ENCODE measurements at regions not wholly inside any gene's neighbourhood (a gene's known extent, or its start where the extent isn't known, plus 50 kb on each side); places are given as distances from the start of the nearest gene placed in this dataset.

- no peaks in the 10 kb centered on the region for H4K20me1 ChIP-seq (replicated peaks in 1 of 2; ENCODE audit: control insufficient read depth in 1 of 2, insufficient read depth in 2 of 2, low read length in 2 of 2)
- ChIA-PET POLR2A (ENCODE audit: partially characterized antibody) (no interaction called here), CTCF (ENCODE audit: partially characterized antibody) (interaction anchor here (0.6 kb wide), 1 partner anchor 109 kb away, joined by 3 read pairs; no protein-coding TSS in a partner anchor)
- H3K56ac ChIP-seq (replicated peaks; ENCODE audit: insufficient read length, low read depth, low read length) = no peak overlapping the region
- no peak for FAIRE-seq
- no peaks in the 10 kb centered on the region for H3K27me3 ChIP-seq (replicated peaks in 1 of 4; ENCODE audit: control insufficient read depth in 3 of 4, extremely low read depth in 1 of 4, insufficient read depth in 3 of 4, low read length in 3 of 4)
- H3K23me2 ChIP-seq (ENCODE audit: low read depth, low read length) = no peaks in the 10 kb centered on the region
- H3K9ac ChIP-seq (replicated peaks in 1 of 4; ENCODE audit: extremely low read depth in 1 of 4, low read depth in 3 of 4, low read length in 3 of 4) = no peak overlapping the region
- no peak overlapping the region for H2BK12ac ChIP-seq (ENCODE audit: low read depth, low read length)
- H2BK20ac ChIP-seq (ENCODE audit: low read length) = no peak overlapping the region
- no peaks in the 10 kb centered on the region for H3K79me2 ChIP-seq (ENCODE audit: control insufficient read depth in 1 of 2, insufficient read depth in 2 of 2, low read length in 2 of 2)
- H3K36me3 ChIP-seq (ENCODE audit: control insufficient read depth in 2 of 4, insufficient read depth in 4 of 4, low read length in 3 of 4) = no peaks in the 10 kb centered on the region; a peak in 1 of 8 replicates
- WGBS, 2 experiments (ENCODE audit: extremely low coverage in 1 of 2, insufficient coverage in 1 of 2, insufficient read length in 1 of 2, insufficient replicate concordance in 2 of 2, low coverage in 1 of 2, low lambda C conversion rate in 2 of 2, missing lambda C conversion rate in 1 of 2) = 86% methylated on average over 1 of the region's 1 CpG; no CpG with 5 or more reads in 1 of the 2 experiments
- H2BK5ac ChIP-seq (ENCODE audit: low read depth, low read length) = no peak overlapping the region
- H3K27ac ChIP-seq (ENCODE audit: low read depth, low read length) = no peak overlapping the region
- no peak overlapping the region for H3K4me3 ChIP-seq (ENCODE audit: extremely low read depth in 1 of 4, insufficient read depth in 2 of 4, low read depth in 3 of 4, low read length in 4 of 4)
- no peak overlapping the region for H2BK15ac ChIP-seq (ENCODE audit: low read length)
- H3K79me1 ChIP-seq (ENCODE audit: low read depth, low read length) = no peaks in the 10 kb centered on the region
- no peak overlapping the region for H2AK5ac ChIP-seq (ENCODE audit: low read depth, low read length)
- no peak overlapping the region for H3K4me2 ChIP-seq (ENCODE audit: insufficient read depth in 1 of 2, low read depth in 2 of 2, low read length in 2 of 2)
- H2AFZ ChIP-seq (ENCODE audit: low read length) = no peak overlapping the region
- H3K9me3 ChIP-seq (ENCODE audit: insufficient read depth in 2 of 2, low read depth in 1 of 2, low read length in 1 of 2) = no peaks in the 10 kb centered on the region
- H3K23ac ChIP-seq (ENCODE audit: insufficient read length) = no peak overlapping the region
- H3K4ac ChIP-seq (replicated peaks; ENCODE audit: insufficient read length, low read depth, low read length) = no peak overlapping the region
- DNase-seq (ENCODE audit: low read depth in 1 of 2, low spot score in 2 of 2) = no peak
- TF ChIP-seq GABPA (IDR thresholded peaks at IDR 0.05; ENCODE audit: borderline replicate concordance, insufficient read depth, low read length) = no peak
- H4K91ac ChIP-seq (replicated peaks; ENCODE audit: insufficient read length, low read length) = no peak overlapping the region
- no peak overlapping the region for H2BK120ac ChIP-seq (replicated peaks; ENCODE audit: low read depth, low read length)
- no peak overlapping the region for H4K8ac ChIP-seq (ENCODE audit: extremely low read depth, insufficient read depth, low read length)
- H3K14ac ChIP-seq (ENCODE audit: insufficient read length) = no peak overlapping the region
- peaks cover 0 to 16% (median 2%) of the 10 kb centered on the region in 4 experiments; a peak in 2 of 7 replicates for H3K4me1 ChIP-seq (replicated peaks in 1 of 4; ENCODE audit: control insufficient read depth in 3 of 4, insufficient read depth in 4 of 4, low read length in 3 of 4)
- H4K5ac ChIP-seq (ENCODE audit: insufficient read length, low read depth, low read length) = no peak overlapping the region
- no peak overlapping the region for H3K18ac ChIP-seq (ENCODE audit: extremely low read depth, low read length)
Measured at GRCh38 chr4:30919458-30919857, 199.3 kb downstream of the PCDH7 start.
